ENCODE measurements at regions not wholly inside any gene's neighbourhood (a gene's known extent, or its start where the extent isn't known, plus 50 kb on each side); places are given as distances from the start of the nearest gene placed in this dataset.

DNA sequence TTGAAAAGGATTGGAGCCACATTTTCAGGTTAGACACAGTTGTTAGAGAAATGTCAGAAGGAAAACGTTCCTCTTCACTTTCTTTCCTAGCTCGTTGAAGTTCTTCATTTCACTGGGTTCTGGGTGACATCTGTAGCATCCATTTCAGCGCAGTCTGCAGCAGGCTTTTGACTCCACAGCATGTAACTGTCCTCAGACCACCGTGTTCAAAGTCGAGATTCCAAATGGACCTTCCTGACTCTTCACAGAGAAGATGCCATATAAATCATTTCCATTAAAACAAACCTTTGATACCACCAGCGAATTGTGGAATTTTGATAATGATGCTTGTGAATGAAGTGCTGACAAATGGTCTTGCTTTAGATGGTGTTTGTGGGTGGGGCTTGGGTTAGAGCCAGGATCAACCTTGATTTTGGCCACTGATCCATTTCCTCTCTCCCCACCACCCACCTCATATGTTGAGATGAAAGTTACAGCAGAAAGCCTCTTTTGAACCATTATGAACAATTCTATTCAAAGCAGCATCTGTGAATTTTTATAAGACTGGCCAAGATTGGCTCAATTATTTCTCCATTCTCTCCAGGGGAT lies 185.3 kb upstream of the PREP start:
- DNase-seq (ENCODE audit: low spot score) = no peak

DNA sequence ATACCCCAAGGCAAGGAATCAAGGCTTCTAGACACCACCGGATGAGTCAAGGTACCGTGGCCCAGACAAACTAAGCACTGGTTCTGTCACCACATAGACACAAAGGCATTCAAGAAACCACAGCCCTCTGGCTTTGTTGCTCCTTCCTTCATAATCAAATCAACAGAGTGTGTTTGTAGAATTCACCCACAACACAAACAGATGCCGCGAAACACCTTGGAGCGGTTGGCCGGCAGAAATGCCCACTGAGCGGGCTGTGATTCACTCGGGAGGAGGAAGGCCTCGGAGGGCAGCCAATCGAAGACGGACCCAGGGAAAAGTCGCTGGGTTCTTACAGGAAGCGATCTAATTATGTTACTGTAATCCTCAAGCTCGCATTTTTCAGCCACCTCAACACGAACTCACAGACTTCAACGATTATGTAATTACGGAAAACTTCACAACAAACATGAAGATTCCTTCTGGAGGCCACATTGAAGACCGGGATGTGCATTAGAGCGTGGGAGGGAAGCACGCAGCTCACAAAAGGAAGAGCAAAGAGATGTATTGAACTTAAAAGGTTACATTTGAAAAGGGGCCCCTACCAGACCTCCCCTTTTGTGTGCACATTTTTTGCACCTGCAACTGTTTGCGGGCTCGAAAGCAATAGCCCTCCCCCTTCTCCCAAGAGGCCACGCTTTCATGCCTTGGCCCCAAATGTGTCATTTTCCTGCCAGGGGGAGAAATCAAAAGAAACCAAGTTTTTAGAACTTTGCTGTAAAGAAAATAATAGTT lies 184.7 kb upstream of the PREP start:
- no peak for DNase-seq (ENCODE audit: low spot score)

DNA sequence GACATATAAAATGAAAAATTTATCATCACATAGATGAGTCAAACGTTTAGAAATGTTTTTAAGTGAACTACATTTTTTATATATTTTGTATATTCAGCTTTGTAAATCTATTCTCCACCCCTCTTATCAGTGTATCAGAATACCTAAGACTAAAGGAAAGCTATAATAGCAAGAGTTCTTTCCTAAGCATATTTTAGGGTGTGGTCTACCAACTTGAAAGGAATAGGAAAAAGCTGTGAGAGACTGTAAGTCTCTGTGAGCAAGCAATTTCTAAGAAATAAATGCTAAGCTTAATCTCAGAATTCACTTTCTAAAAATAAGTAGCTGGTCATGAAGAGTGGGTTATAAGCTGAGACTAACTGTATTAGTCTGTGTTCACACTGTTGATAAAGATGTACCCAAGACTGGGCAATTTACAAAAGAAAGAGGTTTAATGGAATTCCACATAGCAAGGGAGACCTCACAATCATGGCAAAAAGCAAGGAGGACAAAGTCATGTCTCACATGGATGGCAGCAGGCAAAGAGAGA lies 175.4 kb upstream of the PREP start:
- peak; percentile 30 for DNase-seq (ENCODE audit: low spot score)

DNA sequence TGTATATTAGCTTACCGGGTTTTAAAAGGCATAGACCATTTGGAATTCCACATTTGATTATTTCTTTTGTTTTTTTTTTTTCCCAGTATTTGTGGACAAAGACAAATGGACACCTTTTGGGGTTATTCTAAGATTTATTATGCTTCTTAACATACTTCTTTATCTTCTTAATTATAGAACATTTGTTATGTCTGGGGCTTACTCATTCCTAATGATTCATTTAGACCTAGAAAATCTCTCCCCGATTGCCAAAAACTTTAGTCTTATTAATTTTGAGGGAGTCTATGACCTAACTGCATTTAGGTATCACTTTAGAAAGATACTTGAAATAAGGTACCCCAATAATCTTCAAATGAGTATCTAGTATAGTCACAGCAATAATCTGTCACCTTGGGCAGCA lies 170.7 kb upstream of the PREP start:
- DNase-seq (ENCODE audit: low spot score) = no peak

DNA sequence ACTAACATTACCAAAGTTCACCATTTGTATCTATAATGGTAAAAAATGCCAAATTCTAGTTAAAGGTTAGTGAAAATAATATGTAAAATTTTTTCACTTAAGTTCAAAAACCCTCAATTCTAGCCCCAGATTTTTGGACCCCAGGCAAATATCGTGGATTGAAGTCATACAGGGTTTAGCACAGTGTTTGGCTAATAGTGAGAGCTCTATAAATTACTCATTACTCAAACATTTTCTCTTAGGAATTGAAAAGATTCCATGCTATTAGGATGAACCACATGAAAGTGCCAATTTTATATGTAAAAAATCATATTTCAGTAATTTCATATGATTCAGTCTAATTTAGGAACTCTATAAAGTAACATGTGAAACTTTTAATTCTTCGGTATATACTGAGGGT lies 170.3 kb upstream of the PREP start:
- no peak for DNase-seq (ENCODE audit: low spot score)

DNA sequence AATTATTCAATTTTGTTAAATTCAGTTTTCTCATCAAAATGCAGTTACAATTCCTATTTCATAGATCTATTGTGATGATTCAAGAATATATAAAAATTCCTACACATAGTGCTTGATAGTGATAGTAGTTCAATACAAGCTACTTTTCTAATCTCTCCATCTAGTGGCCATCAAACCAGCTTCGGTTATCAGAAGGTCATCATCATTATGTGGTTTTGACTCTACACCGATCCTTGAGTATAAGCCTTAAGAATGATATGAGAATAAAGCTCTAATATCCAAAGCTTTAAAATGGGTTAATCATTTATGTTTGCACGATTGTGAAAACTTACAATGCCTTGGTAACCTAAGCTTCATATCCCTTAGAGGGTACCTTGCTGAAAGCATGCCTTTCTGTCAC lies 167.5 kb upstream of the PREP start:
- DNase-seq (ENCODE audit: low spot score) = no peak

DNA sequence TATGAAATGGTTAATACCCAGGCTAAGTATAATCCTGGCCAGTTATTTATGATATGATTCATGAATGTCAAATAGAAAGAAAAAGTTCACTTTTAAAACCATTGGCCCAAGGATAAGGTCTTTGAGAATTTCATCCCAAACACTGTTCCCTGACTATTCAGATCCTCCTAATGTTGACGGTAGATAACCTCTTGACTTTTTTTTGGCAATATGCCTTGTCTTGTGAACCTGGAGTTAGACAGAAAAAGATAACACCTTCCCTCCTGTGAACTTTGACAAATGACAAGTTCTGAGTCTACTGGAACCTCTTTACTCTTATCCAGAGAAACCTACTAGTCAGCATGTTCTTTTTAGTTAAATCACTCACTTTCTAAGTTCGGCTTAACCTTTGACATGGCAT lies 166.8 kb upstream of the PREP start:
- no peak for DNase-seq (ENCODE audit: low spot score)

DNA sequence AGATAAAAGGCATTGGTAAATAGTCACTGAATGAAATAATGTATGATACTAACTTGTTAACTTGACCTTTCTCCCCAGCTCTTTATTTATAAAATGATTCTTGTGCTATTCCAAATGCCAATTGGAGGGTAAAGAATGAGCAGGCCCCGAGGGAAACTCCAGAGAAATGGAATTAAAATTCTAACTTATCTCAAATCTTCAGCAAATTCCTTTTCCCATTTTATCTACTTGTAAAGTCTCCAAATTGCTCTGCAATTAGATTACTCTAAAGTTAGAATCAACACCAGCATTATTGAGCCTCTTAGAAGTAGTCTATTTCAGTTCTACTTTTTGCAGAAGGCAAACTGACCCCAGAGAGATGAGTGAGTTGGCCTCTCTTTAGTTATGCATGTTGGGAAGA lies 165.9 kb upstream of the PREP start:
- DNase-seq (ENCODE audit: low spot score) = no peak

DNA sequence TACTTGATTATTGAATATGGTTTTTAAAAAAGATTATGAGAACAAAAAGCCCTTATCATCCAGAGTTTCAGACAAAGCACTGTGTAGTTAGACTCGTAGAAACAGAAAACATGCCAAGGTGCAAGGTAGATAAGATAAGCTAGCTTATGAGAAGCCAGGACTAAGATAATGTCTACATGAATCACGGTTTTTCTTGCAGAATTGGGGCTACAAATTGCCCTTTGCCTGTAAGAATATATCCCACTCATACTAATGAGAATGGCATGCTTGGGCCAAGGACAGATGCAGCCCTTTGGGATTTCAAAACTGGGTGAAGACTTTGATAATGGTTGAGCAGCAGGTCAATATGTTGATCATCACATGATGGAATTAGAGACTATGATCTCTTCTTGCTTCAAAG lies 165.3 kb upstream of the PREP start:
- no peak for DNase-seq (ENCODE audit: low spot score)

DNA sequence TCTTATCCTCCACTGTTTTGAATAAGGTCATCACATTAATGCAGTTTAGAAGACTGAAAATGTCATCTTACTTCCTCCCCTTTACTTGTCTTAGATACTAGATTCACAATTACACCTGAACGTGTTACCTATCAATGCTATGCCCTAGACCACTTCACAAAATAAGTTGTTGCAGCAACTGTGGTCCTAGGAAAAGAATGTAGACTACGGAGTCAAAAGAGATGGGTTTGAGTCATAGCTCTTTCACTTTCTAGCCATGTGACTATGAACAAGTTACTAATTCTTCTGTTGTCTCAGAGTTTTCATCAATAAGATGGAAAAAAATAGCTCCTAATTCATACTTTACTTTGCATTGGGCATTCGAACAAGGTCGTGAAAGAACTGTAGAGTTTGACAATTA lies 164.3 kb upstream of the PREP start:
- DNase-seq (ENCODE audit: low spot score) = no peak

DNA sequence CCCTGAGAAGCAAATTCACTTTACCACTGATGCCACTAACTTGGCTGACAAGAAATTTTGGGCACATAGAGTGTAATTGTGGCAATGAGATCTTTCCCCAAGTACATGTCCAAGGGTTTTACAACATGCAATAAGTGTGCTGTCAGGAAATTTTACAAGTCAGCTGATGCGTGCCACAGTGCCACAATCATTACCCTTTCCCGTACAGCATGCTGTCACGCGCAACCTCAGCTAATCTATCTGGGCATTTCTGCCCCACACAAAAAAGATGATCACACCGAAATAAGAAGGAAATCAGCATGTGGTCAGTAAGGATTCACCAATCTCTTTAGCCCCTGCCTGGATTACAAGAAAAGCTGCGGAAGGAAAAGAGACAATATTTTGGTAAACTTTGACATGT lies 163.6 kb upstream of the PREP start:
- no peak for DNase-seq (ENCODE audit: low spot score)

DNA sequence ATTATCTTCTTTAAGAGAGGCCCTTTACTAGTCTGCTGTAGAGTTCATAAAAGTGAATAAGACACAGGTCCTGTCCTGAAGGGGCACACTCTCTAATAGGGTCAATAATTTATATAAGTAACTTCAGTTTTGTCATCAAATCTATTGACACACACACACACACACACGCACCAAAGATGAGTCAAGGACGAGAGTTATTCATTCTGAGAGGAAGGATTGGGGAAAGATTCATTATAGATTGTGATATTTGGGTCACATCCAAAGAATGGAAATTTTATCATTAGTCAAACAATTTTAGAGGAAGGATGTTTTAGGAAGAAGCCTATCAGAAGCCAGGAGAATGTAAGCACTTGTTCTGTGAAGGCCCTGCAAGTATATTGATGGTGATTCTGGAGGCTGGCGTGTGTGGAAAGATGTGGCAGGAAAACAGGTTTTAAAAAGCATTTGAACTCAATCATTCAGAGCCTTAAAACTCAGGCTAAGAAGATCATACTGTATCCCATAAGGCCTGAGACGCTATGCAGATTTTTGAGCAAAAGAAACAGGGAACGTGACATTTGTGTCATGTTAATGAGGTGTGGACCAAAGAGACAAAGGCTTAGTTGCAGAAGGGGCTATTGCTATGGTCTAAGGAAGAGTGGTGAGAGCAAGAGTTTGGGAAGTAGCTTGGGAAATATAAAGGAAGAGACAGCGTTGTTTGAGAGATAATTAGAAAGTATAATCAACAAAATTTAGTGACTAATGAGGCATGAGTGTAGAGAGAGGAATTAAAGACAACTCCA lies 161.4 kb upstream of the PREP start:
- DNase-seq (ENCODE audit: low spot score) = no peak

DNA sequence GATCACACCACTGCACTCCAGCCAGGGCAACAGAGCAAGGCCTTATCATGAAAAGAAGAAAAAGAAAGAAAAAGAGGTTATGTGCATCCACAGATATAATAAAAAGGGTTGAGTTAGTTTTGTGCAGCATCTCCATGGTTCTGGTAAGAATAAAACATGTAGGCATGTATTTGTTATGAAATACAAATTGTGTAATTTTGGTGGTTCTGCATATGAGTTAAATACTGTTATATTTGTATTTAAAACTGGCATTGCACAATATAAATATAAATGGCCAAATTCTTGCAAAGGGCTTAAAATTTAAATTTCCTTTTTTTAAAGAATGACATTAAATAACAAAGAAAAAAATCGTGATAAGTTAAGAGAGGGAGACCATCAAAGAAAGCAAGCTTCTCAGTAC lies 159.1 kb upstream of the PREP start:
- DNase-seq (ENCODE audit: low spot score) = no peak

DNA sequence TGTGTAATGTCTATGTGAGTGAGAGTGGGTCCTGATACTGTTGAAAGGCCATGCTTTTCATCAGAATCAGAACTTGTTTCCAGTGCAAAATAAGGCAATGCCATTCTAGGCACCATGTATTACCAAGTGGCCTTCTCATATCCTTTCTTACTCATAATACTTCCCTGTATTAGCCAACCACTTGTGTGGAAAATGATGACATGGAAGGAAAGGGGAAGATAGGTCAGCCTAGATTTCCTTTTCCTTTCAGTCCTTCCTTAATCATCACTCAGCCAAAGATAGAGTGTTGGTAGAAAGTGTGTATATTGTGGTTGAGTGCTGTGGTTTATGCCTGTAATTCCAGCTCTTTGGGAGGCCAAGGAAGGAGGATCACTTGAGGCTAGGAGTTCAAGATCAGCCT lies 158.6 kb upstream of the PREP start:
- DNase-seq (ENCODE audit: low spot score) = no peak

DNA sequence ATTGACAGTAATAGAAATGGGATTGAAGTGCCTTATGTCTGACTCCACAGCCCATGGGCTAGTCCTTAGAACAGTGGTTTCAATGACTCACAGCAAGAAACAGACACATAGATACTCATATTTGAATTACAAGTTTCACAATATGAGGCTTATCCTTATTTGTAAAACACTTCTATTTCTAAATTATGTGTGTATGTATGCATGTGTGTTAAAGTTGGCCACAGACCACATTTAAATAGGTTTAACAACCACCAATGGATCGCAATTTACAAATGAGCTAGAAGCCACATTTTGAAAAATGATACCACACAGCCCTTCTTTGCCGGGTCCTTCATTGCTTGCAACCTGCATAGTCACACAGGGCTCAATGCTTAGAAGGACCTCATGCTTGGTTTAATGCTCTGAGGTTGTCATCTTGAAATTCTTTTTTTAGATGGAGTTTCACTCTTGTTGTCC lies 157.8 kb upstream of the PREP start:
- DNase-seq (ENCODE audit: low spot score) = no peak

DNA sequence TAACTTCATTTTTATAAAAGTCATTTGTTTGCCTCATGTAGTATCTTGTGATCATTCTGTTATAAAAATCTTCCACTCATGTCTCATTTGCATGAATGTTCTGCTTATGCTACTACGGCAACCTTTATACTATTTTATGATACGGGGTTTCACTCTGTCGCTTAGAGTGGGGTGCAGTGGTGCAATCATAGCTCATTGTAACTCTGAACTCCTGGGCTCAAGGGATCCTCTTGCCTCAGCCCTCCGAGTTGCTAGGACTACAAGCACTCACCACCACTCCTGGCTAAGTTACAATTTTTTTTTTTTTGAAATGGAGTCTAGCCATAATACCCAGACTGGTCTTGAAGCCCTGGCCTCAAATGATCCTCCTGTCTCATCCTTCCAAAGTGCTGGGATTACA lies 154.4 kb upstream of the PREP start:
- DNase-seq (ENCODE audit: low spot score) = no peak

DNA sequence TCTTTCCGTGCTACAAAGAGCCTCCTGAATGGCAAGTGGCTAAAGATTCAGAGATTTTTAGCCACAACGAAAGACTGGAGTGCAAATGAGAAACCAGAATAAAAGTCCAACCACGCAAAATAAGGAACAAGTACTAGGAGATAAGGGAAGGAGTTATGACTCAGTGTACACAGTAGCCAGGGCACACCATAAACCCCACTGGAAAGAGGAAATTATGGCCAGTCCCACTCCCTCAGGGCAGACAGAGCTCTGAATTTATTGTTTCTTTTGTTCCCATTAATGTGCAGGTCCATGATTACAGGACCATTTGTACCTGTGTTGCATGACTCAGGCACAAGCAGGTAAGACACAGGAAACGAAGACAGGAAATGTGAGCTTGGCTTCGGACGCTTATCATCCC lies 150.3 kb upstream of the PREP start:
- no peak for DNase-seq (ENCODE audit: low spot score)

DNA sequence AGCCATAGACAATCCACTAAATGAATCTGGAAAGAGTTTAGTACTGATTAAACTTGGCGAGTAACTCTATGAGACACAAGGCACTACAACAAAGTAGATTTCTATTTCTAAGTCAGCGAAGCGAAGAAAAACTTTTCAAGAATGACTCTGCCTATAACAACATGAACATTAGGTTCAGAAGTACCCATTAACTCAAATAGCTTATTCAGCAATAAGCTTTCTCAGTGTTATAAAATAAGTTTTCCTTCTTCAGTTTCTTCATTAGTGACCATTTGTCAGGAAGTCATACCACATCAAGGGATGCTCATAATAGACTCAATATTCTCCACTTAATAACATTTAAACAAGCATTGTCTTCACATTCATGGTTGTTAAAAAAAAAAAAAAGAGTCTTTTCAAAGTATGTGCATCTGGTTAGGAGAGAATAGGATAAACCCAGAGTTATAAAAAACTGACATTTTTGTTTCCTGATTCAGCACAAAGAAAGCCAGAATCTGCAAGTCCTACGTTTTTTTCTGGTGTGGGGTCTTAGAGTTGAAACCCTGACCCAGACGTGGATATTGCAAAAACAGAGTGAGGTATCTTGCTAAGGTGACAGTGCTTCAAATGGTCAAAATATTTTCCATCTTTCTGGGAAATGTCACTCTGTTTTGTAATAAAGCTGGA lies 148.2 kb upstream of the PREP start:
- peak; percentile 31 for DNase-seq (ENCODE audit: low spot score)

DNA sequence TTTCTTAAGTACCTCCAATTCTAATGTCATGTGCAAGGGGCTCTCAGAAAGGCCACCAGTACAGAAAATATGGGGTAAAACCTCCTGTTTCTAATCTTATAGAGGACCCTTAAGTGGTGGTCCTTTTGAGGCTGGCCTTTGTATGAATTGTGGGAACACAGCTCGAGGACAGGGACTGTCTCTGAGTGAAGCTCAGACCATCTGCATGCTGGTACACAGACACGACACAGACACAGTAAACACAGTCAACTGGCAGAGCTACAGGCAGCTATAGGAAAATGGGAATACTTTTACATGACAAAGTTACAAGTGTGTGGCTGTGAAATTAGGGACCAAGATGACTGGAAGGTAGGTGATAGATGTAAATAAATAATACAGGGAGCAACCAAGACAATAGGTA lies 143.9 kb upstream of the PREP start:
- DNase-seq (ENCODE audit: low spot score) = no peak

DNA sequence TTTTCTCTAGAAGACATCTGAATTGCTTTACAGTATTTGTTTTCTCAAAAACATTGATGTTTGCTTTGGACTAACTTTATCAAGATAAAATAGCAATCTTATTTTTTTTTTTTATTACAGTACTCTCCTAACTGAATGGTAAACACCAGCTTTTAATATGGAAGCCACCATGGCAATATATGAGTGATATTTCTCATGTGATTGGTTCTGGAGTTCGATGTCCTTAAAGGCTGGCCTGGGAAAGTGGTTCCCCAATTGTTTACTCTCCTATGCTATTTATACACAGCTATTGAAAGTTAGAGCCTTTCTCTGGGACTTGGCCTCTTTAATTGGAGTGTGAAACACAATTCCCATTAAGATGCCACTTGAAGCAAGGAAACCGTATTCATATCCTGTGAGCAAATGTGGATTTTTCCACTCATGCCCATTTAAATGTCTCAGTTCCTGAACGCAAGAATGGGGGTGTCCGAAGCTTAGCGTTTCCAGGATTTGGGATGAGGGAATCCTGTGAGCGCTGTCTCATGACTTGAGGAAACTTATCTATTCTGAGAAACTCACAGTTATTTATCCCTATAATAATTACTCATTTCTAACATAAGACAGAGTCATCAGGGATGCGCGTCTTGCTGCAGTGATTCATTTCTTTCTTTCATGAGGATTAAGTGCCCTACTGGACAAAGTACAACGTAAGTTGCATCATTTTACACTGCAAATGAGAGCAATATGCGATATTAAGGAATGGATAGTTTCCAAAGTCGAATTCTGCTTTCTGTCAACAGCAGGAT lies 143.3 kb upstream of the PREP start:
- peak; percentile 79 for DNase-seq (ENCODE audit: low spot score)

DNA sequence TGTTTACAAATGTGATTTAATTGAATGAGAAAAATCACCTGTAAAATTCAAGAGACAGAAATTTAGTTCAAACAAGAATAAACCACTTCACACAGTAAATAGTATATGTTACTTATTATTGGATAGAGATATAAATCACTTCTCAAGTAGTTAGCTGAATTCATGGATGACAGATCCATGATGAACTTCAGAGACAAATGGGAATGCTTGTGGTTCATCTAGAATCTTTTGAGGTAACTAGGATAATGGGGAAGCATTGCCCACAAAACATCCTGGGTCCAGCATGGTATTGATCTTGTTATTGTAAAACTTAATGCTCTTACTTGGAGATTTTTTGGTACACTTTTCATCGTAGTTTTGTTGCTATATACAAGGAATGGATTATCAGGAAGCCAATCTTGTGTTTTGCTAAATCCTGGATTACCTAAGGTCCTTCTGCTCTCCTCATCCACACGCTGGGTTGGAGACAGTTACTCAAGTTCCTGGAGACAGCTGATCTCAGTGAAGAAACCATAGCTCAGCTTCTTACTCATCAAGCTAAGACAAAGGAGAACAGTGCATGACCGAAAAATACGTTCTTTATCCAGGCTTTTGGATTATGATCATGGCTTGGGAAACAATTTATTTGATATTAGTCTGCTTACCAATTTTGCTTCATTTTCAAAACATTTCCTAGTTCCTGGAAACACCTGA lies 142.5 kb upstream of the PREP start:
- DNase-seq (ENCODE audit: low spot score) = no peak
